ENCODE measurements at regions not wholly inside any gene's neighbourhood (a gene's known extent, or its start where the extent isn't known, plus 50 kb on each side); places are given as distances from the start of the nearest gene placed in this dataset.
A peak's percentile ranks its signal among the peaks of the same experiment; 100 is the strongest.

DNA sequence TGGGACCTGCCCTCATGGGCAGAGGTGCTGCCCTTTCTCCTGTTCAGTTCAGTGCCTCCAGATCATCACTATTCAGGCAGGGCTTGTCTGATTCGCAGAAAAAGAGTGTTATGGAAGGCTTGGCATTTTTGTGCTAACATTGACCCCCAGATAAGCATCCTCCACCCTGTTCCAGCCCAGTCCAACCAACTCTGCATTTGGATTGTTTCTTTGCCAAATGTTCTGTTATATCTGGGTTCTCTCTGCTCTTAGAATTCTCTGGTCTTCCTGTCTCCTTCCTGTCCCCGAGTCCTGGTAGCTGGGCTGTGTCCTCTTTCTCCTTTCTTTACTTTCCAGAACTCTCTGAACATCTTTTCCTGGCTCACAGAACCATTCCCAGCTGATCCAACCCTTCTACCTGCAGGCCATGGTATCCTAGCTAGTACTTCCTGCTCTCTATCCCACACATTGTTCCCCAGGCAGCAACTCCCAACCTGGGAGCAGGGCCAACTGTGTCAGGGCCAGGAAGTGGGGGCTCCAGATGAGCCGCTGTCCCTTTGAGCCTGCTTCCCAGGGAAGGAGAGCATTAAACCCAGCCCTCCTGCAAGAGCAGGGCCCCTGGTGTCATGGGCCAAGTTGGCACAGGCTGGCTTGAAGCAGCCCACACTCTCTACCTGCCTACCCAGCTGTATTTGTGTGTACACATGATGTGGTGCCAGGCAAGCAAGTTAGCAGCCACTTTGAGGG, 280.7 kb upstream of the CADM1 start:
- Histone ChIP-seq H3K4me3 (ENCODE audit: low read depth, low read length) (no peak overlapping the region), H3K27ac (ENCODE audit: low read depth, low read length) (no peak overlapping the region), H3K9me3 (ENCODE audit: control insufficient read depth, insufficient read depth, low read length) (no peaks in the 10 kb centered on the region), H3K4me1 (ENCODE audit: control insufficient read depth, insufficient read depth, low read length) (peaks cover 5% of the 10 kb centered on the region), H3K27me3 (ENCODE audit: control insufficient read depth, insufficient read depth, low read length) (no peaks in the 10 kb centered on the region), H3K36me3 (ENCODE audit: control insufficient read depth, insufficient read depth, low read length) (no peaks in the 10 kb centered on the region)
- 43% methylated on average over 3 of the region's 3 CpGs for WGBS (ENCODE audit: insufficient coverage)
- DNase-seq (ENCODE audit: low read depth in 4 of 6, low spot score in 6 of 6) = peak in 2 of 6 donors; percentile 48 to 56

- WGBS (ENCODE audit: insufficient coverage) = no CpG with 5 or more reads among the region's 9 CpGs
Measured at GRCh38 chr11:115780646-115781362, 276.6 kb upstream of the CADM1 start.

DNA sequence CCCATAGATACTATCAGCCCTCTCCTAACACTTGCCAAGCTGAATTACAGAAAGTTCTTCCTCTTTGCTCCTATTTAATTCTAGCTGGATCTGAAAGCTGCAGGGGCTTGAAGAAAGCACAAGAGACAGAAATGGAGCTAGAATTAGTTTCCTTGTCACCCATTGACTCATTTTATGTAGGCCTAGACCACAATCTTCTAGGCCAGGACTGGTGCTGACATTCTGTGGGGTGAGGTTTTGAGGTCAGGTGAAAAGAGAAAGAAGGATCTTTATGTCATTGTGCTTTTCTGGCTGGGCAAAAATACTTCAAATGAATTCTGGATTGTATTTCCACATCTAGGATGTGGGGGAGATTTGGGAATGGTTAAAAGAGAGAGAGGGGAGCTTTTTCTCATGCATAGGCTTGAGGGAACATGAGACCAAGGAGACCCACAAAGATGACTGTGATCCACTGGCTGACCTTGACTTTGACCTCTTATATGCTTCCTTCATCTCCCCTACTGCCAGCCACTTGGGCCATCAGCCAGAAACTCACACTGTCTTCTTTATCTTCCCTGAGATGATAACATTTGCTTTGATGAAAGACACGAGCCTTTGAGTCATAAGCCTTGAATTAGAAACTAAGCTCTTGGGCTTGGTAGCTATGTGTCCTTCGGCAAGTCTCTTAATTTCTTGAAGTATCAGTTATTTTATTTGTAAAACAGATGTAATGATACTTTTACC, 274.9 kb upstream of the CADM1 start:
- H3K27ac ChIP-seq (ENCODE audit: low read depth, low read length) = no peak overlapping the region
- peaks cover 12% of the 10 kb centered on the region for H3K4me1 ChIP-seq (ENCODE audit: control insufficient read depth, insufficient read depth, low read length)
- no peaks in the 10 kb centered on the region for H3K27me3 ChIP-seq (ENCODE audit: control insufficient read depth, insufficient read depth, low read length)
- no CpG with 5 or more reads among the region's 2 CpGs for whole genome bisulfite sequencing (ENCODE audit: insufficient coverage)
- no peak for DNase-seq (ENCODE audit: low read depth in 4 of 6, low spot score in 6 of 6)
- H3K9me3 ChIP-seq (ENCODE audit: control insufficient read depth, insufficient read depth, low read length) = no peaks in the 10 kb centered on the region
- no peaks in the 10 kb centered on the region for H3K36me3 ChIP-seq (ENCODE audit: control insufficient read depth, insufficient read depth, low read length)
- no peak overlapping the region for H3K4me3 ChIP-seq (ENCODE audit: low read depth, low read length)

More at GRCh38 chr11:115780646-115781362, 276.6 kb upstream of the CADM1 start:
- Histone ChIP-seq H3K9me3 (ENCODE audit: control insufficient read depth, insufficient read depth, low read length) (no peaks in the 10 kb centered on the region), H3K4me3 (ENCODE audit: low read depth, low read length) (no peak overlapping the region), H3K36me3 (ENCODE audit: control insufficient read depth, insufficient read depth, low read length) (no peaks in the 10 kb centered on the region), H3K4me1 (ENCODE audit: control insufficient read depth, insufficient read depth, low read length) (peaks cover 16% of the 10 kb centered on the region), H3K27me3 (ENCODE audit: control insufficient read depth, insufficient read depth, low read length) (no peaks in the 10 kb centered on the region), H3K27ac (ENCODE audit: low read depth, low read length) (no peak overlapping the region)
- DNase-seq (ENCODE audit: low read depth in 4 of 6, low spot score in 6 of 6) = peak in 1 of 6 donors; percentile 29

DNA sequence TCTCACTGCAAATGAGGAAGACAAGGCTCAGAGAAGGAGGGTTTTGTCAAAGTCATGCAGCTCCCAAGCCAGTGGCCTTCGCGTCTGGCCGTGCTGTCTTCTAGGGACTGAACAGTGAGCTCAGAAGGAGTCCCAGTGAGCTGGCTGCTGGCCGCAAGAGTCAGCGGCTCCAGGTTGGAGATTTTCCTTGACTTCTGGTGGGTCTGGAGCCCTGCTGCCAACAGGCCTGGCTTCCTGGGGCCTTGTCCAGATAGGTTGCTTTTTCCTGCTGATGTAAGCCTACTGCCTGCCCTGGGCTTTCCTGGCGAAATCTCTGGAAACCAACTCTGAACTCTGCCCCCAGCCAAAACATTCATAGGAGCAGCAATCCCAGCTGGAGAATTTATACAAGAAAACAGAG, 272.7 kb upstream of the CADM1 start:
- WGBS (ENCODE audit: insufficient coverage) = 78% methylated on average over 5 of the region's 6 CpGs
- H3K4me3 ChIP-seq (ENCODE audit: low read depth, low read length) = no peak overlapping the region
- H3K36me3 ChIP-seq (ENCODE audit: control insufficient read depth, insufficient read depth, low read length) = no peaks in the 10 kb centered on the region
- no peak for DNase-seq (ENCODE audit: low read depth in 4 of 6, low spot score in 6 of 6)
- H3K27me3 ChIP-seq (ENCODE audit: control insufficient read depth, insufficient read depth, low read length) = no peaks in the 10 kb centered on the region
- H3K9me3 ChIP-seq (ENCODE audit: control insufficient read depth, insufficient read depth, low read length) = no peaks in the 10 kb centered on the region
- H3K27ac ChIP-seq (ENCODE audit: low read depth, low read length) = no peak overlapping the region
- H3K4me1 ChIP-seq (ENCODE audit: control insufficient read depth, insufficient read depth, low read length) = peaks cover 12% of the 10 kb centered on the region

DNA sequence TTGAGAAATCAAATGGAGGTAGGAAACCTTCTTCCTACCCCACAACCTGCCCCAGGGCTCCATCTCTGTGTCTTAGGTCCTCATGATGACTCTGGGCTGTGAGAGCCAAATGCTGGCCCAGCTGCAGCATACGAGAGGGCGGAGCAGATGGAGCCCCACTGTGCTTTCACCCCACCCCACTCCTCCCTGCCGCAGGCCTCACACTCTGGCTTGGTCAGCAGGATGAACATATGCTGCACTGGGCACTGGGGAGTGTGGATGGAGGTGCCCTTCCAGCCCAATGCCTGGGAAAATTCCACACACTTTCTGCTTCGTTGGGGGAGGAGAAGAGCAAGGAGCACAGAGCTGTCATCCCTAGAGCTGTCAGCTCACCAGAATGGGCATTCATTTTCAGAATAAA, 271.6 kb upstream of the CADM1 start:
- Histone ChIP-seq H3K4me1 (ENCODE audit: control insufficient read depth, insufficient read depth, low read length) (peaks cover 12% of the 10 kb centered on the region), H3K9me3 (ENCODE audit: control insufficient read depth, insufficient read depth, low read length) (no peaks in the 10 kb centered on the region), H3K36me3 (ENCODE audit: control insufficient read depth, insufficient read depth, low read length) (no peaks in the 10 kb centered on the region), H3K27me3 (ENCODE audit: control insufficient read depth, insufficient read depth, low read length) (no peaks in the 10 kb centered on the region), H3K27ac (ENCODE audit: low read depth, low read length) (no peak overlapping the region), H3K4me3 (ENCODE audit: low read depth, low read length) (no peak overlapping the region)
- no peak for DNase-seq (ENCODE audit: low read depth in 4 of 6, low spot score in 6 of 6)
- 100% methylated on average over 1 of the region's 4 CpGs for WGBS (ENCODE audit: insufficient coverage)

- Histone ChIP-seq H3K36me3 (ENCODE audit: control insufficient read depth, insufficient read depth, low read length) (no peaks in the 10 kb centered on the region), H3K27me3 (ENCODE audit: control insufficient read depth, insufficient read depth, low read length) (no peaks in the 10 kb centered on the region), H3K27ac (ENCODE audit: low read depth, low read length) (no peak overlapping the region), H3K4me3 (ENCODE audit: low read depth, low read length) (no peak overlapping the region), H3K9me3 (ENCODE audit: control insufficient read depth, insufficient read depth, low read length) (no peaks in the 10 kb centered on the region), H3K4me1 (ENCODE audit: control insufficient read depth, insufficient read depth, low read length) (peaks cover 12% of the 10 kb centered on the region)
- no peak for DNase-seq (ENCODE audit: low read depth in 4 of 6, low spot score in 6 of 6)
- WGBS (ENCODE audit: insufficient coverage) = 89% methylated on average over 3 of the region's 7 CpGs
Measured at GRCh38 chr11:115774756-115775155, 270.5 kb upstream of the CADM1 start.

GRCh38 chr11:115769891-115770290, 265.7 kb upstream of the CADM1 start:
- no peak for DNase-seq (ENCODE audit: low read depth in 4 of 6, low spot score in 6 of 6)
- no peak overlapping the region for H3K27ac ChIP-seq (ENCODE audit: low read depth, low read length)
- 79% methylated on average over 3 of the region's 3 CpGs for WGBS (ENCODE audit: insufficient coverage)
- peaks cover 6% of the 10 kb centered on the region for H3K4me1 ChIP-seq (ENCODE audit: control insufficient read depth, insufficient read depth, low read length)
- no peaks in the 10 kb centered on the region for H3K27me3 ChIP-seq (ENCODE audit: control insufficient read depth, insufficient read depth, low read length)
- no peak overlapping the region for H3K4me3 ChIP-seq (ENCODE audit: low read depth, low read length)
- no peaks in the 10 kb centered on the region for H3K9me3 ChIP-seq (ENCODE audit: control insufficient read depth, insufficient read depth, low read length)
- no peaks in the 10 kb centered on the region for H3K36me3 ChIP-seq (ENCODE audit: control insufficient read depth, insufficient read depth, low read length)

DNA sequence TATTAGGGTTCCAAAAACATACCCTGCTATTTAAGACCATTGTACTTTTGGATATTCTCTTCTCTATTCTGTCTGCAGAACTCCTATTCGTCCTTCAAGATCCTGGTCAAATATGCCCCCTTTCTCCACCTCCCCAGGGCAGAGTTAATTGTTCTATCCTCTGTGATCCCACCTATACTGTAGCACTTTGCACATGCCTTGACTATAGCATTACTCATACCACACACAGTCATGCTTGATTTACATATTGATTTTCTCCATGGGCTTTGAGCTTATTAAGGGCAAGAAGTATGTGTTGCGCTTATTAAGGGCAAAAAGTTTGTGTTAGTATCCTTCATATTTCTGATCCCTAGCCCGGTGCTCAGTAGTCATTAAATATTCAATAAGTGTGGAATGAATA, 263.7 kb upstream of the CADM1 start:
- H3K27ac ChIP-seq (ENCODE audit: low read depth, low read length) = no peak overlapping the region
- no peak overlapping the region for H3K4me3 ChIP-seq (ENCODE audit: low read depth, low read length)
- no peaks in the 10 kb centered on the region for H3K36me3 ChIP-seq (ENCODE audit: control insufficient read depth, insufficient read depth, low read length)
- peaks cover 6% of the 10 kb centered on the region for H3K4me1 ChIP-seq (ENCODE audit: control insufficient read depth, insufficient read depth, low read length)
- WGBS (ENCODE audit: insufficient coverage) = 91% methylated on average over 1 of the region's 3 CpGs
- no peak for DNase-seq (ENCODE audit: low read depth in 4 of 6, low spot score in 6 of 6)
- no peaks in the 10 kb centered on the region for H3K9me3 ChIP-seq (ENCODE audit: control insufficient read depth, insufficient read depth, low read length)
- H3K27me3 ChIP-seq (ENCODE audit: control insufficient read depth, insufficient read depth, low read length) = peaks cover 5% of the 10 kb centered on the region

GRCh38 chr11:115767047-115767802, 263.0 kb upstream of the CADM1 start:
- H3K36me3 ChIP-seq (ENCODE audit: control insufficient read depth, insufficient read depth, low read length) = no peaks in the 10 kb centered on the region
- H3K27ac ChIP-seq (ENCODE audit: low read depth, low read length) = no peak overlapping the region
- H3K27me3 ChIP-seq (ENCODE audit: control insufficient read depth, insufficient read depth, low read length) = peaks cover 5% of the 10 kb centered on the region
- DNase-seq (ENCODE audit: low read depth in 4 of 6, low spot score in 6 of 6) = peak in 1 of 6 donors; percentile 85
- H3K9me3 ChIP-seq (ENCODE audit: control insufficient read depth, insufficient read depth, low read length) = no peaks in the 10 kb centered on the region
- H3K4me1 ChIP-seq (ENCODE audit: control insufficient read depth, insufficient read depth, low read length) = peaks cover 6% of the 10 kb centered on the region
- H3K4me3 ChIP-seq (ENCODE audit: low read depth, low read length) = no peak overlapping the region
- WGBS (ENCODE audit: insufficient coverage) = 70% methylated on average over 4 of the region's 10 CpGs
